ENCODE measurements at regions not wholly inside any gene's neighbourhood (a gene's known extent, or its start where the extent isn't known, plus 50 kb on each side); places are given as distances from the start of the nearest gene placed in this dataset.

DNA sequence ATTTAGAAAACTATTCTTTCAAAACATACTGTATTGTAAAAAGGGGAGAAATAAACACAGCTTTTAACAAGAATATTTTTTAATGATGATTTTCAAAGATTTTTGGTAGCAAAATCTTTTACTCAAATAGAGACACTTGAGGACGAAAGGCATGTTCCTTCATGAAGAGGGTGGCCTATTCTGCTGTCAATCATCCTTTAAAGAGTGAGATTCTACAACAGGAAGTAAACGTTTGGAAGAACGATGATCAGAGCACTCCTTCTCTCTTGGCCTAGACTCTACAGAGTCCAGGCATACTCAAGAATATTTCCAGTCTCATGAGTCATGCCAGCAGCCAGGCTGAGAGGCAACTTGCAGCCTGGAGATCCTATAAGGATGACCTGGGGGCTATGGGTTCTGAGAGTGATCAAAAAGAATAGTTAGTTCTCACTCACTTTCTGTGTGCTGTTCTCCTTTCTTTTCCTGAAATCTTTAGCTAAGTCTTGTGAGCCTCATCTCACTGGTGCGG lies 62.4 kb upstream of the TCF4 start:
- no peak for TF ChIP-seq EZH2 (IDR thresholded peaks at IDR 0.05; ENCODE audit: borderline replicate concordance, low read depth, low read length, severe bottlenecking)
- no peak for TF ChIP-seq CTCF (IDR thresholded peaks at IDR 0.05; ENCODE audit: borderline replicate concordance, extremely low read depth, low read length, poor library complexity, severe bottlenecking)
